ENCODE measurements at regions not wholly inside any gene's neighbourhood (a gene's known extent, or its start where the extent isn't known, plus 50 kb on each side); places are given as distances from the start of the nearest gene placed in this dataset.

DNA sequence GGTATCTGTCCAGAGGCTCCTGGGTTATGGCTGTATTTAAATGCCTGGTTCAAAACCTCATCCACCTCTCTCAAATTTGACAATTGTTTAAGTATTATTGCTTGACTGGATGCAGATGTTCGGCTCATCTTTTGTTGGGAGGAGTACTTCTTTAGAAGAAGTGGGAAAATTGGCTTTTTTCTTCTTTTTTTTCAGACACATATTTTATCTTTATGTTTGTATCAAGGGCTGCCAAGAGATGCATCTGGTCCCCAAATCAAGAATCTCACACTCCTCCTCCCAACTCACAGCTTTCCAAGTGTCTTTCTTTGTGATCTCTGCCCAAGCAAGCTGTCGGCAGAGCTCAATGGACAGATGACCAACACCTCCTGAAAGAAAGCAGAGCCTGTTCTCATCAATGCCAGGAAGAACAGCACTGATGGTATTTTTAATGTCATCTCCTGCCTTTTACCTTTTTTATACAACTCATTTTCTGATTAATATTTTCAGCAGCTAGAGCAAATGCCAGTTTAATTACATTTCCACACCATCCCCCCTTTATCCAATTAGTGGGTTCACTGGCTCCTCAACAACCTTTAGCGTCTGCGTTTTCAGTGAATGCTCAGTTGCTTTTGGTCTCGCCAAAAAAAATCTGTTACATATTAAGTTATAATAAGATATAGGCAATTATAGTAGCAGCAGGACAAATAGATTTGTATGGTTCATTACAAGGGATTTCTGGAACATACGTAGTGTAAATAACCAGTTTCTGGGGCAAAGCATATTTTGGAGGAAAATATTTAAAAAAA, 110.3 kb upstream of the SLIT3 start:
- TF ChIP-seq, protein P1, sequence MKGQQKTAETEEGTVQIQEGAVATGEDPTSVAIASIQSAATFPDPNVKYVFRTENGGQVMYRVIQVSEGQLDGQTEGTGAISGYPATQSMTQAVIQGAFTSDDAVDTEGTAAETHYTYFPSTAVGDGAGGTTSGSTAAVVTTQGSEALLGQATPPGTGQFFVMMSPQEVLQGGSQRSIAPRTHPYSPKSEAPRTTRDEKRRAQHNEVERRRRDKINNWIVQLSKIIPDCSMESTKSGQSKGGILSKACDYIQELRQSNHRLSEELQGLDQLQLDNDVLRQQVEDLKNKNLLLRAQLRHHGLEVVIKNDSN (CRISPR knock-in tag; IDR thresholded peaks at IDR 0.05): no peak
- TF ChIP-seq MCM2 (IDR thresholded peaks at IDR 0.05; ENCODE audit: low read depth) (no peak), POLR2A (conservative IDR thresholded peaks at IDR 0.05) (no peak), FOS (IDR thresholded peaks at IDR 0.05; ENCODE audit: extremely low read depth, insufficient read length) (no peak), GABPA (tag; conservative IDR thresholded peaks at IDR 0.05; ENCODE audit: low read depth) (no peak), NR3C1 (CRISPR knock-in tag; IDR thresholded peaks at IDR 0.05) (no peak), RFX5 (IDR thresholded peaks at IDR 0.05; ENCODE audit: low read depth, low read length) (no peak), ZNF217 (CRISPR knock-in tag; IDR thresholded peaks at IDR 0.05) (no peak), CBX2 (IDR thresholded peaks at IDR 0.05; ENCODE audit: insufficient read depth, low read length, poor library complexity, severe bottlenecking) (no peak), RBM22 (IDR thresholded peaks at IDR 0.05; ENCODE audit: low read depth, low read length, poor library complexity, severe bottlenecking) (no peak), ZNF586 (CRISPR knock-in tag; conservative IDR thresholded peaks at IDR 0.05) (no peak)
- TF ChIP-seq, protein P2, sequence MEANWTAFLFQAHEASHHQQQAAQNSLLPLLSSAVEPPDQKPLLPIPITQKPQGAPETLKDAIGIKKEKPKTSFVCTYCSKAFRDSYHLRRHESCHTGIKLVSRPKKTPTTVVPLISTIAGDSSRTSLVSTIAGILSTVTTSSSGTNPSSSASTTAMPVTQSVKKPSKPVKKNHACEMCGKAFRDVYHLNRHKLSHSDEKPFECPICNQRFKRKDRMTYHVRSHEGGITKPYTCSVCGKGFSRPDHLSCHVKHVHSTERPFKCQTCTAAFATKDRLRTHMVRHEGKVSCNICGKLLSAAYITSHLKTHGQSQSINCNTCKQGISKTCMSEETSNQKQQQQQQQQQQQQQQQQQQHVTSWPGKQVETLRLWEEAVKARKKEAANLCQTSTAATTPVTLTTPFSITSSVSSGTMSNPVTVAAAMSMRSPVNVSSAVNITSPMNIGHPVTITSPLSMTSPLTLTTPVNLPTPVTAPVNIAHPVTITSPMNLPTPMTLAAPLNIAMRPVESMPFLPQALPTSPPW (CRISPR knock-in tag; IDR thresholded peaks at IDR 0.05): no peak
- TF ChIP-seq, protein P3, sequence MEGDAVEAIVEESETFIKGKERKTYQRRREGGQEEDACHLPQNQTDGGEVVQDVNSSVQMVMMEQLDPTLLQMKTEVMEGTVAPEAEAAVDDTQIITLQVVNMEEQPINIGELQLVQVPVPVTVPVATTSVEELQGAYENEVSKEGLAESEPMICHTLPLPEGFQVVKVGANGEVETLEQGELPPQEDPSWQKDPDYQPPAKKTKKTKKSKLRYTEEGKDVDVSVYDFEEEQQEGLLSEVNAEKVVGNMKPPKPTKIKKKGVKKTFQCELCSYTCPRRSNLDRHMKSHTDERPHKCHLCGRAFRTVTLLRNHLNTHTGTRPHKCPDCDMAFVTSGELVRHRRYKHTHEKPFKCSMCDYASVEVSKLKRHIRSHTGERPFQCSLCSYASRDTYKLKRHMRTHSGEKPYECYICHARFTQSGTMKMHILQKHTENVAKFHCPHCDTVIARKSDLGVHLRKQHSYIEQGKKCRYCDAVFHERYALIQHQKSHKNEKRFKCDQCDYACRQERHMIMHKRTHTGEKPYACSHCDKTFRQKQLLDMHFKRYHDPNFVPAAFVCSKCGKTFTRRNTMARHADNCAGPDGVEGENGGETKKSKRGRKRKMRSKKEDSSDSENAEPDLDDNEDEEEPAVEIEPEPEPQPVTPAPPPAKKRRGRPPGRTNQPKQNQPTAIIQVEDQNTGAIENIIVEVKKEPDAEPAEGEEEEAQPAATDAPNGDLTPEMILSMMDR (IDR thresholded peaks at IDR 0.05 in 2 of 3, conservative IDR thresholded peaks at IDR 0.05 in 1 of 3; ENCODE audit: insufficient read depth in 2 of 3, low read depth in 1 of 3, low read length in 3 of 3): no peak
- TF ChIP-seq, protein P4, sequence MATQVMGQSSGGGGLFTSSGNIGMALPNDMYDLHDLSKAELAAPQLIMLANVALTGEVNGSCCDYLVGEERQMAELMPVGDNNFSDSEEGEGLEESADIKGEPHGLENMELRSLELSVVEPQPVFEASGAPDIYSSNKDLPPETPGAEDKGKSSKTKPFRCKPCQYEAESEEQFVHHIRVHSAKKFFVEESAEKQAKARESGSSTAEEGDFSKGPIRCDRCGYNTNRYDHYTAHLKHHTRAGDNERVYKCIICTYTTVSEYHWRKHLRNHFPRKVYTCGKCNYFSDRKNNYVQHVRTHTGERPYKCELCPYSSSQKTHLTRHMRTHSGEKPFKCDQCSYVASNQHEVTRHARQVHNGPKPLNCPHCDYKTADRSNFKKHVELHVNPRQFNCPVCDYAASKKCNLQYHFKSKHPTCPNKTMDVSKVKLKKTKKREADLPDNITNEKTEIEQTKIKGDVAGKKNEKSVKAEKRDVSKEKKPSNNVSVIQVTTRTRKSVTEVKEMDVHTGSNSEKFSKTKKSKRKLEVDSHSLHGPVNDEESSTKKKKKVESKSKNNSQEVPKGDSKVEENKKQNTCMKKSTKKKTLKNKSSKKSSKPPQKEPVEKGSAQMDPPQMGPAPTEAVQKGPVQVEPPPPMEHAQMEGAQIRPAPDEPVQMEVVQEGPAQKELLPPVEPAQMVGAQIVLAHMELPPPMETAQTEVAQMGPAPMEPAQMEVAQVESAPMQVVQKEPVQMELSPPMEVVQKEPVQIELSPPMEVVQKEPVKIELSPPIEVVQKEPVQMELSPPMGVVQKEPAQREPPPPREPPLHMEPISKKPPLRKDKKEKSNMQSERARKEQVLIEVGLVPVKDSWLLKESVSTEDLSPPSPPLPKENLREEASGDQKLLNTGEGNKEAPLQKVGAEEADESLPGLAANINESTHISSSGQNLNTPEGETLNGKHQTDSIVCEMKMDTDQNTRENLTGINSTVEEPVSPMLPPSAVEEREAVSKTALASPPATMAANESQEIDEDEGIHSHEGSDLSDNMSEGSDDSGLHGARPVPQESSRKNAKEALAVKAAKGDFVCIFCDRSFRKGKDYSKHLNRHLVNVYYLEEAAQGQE (IDR thresholded peaks at IDR 0.05; ENCODE audit: borderline replicate concordance): no peak
- TF ChIP-seq, protein P4 (CRISPR knock-in tag; IDR thresholded peaks at IDR 0.05; ENCODE audit: low read depth): no peak

Data from K562 (cell line).